ENCODE measurements at regions not wholly inside any gene's neighbourhood (a gene's known extent, or its start where the extent isn't known, plus 50 kb on each side); places are given as distances from the start of the nearest gene placed in this dataset.

DNA sequence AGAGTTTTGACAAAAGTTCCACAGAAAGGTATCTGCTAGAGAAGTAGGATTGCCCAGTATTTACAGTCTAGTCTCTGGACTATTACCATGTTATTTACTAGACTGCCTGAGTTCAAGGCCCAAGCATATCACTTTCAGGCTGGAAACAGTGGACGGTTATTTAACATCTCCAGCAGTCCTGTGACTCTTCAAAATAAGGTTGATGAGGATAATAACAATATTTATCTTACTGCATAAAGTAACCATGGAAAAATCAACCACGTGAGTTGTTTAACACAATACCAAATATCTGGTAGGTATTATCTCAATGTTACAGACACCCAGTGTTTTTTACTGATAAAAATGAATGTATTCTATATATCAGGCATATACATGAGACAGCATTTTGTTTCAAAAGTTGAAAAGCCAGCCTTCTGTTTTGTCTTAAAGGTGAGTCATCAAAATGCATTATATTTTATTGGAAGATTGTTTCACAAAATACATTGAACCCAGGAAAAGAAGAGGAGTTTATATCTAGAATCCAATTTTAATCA, 535.8 kb downstream of the TBL1XR1 start (continued):
- TF ChIP-seq, protein P1, sequence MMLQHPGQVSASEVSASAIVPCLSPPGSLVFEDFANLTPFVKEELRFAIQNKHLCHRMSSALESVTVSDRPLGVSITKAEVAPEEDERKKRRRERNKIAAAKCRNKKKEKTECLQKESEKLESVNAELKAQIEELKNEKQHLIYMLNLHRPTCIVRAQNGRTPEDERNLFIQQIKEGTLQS (IDR thresholded peaks at IDR 0.05): peak; percentile 95
- TF ChIP-seq, protein P1 (CRISPR knock-in tag; conservative IDR thresholded peaks at IDR 0.05): no peak
- TF ChIP-seq ZNF584 (CRISPR knock-in tag; IDR thresholded peaks at IDR 0.05; ENCODE audit: low read depth) (no peak), KLF10 (CRISPR knock-in tag; IDR thresholded peaks at IDR 0.05) (no peak), ZNF785 (CRISPR knock-in tag; IDR thresholded peaks at IDR 0.05) (no peak), IFI16 (CRISPR knock-in tag; IDR thresholded peaks at IDR 0.05) (no peak), ETV5 (CRISPR knock-in tag; IDR thresholded peaks at IDR 0.05; ENCODE audit: low read depth) (no peak), MBD2 (IDR thresholded peaks at IDR 0.05; ENCODE audit: borderline replicate concordance, low read depth) (0 out of 2 replicates have a peak, but pooled peaks have one; percentile 26), NONO (IDR thresholded peaks at IDR 0.05; ENCODE audit: low read depth in 2 of 2, low read length in 1 of 2) (no peak), ZKSCAN3 (CRISPR knock-in tag; IDR thresholded peaks at IDR 0.05) (no peak), NUFIP1 (IDR thresholded peaks at IDR 0.05; ENCODE audit: partially characterized antibody) (no peak), SMARCE1 (IDR thresholded peaks at IDR 0.05) (peak; percentile 93), KAT2B (IDR thresholded peaks at IDR 0.05; ENCODE audit: low read depth, low read length) (no peak), SP1 (CRISPR knock-in tag; IDR thresholded peaks at IDR 0.05) (no peak; the same call in 1 of the 2 replicates), ZNF282 (CRISPR knock-in tag; IDR thresholded peaks at IDR 0.05) (no peak), TCF3 (CRISPR knock-in tag; IDR thresholded peaks at IDR 0.05) (peak; percentile 94), ZNF24 (IDR thresholded peaks at IDR 0.05) (no peak), MCM3 (IDR thresholded peaks at IDR 0.05) (no peak), GATAD2B (IDR thresholded peaks at IDR 0.05; ENCODE audit: borderline replicate concordance) (0 out of 2 replicates have a peak, but pooled peaks have one; percentile 50), ZFX (CRISPR knock-in tag; IDR thresholded peaks at IDR 0.05) (peak; percentile 70)
- TF ChIP-seq, protein P2, sequence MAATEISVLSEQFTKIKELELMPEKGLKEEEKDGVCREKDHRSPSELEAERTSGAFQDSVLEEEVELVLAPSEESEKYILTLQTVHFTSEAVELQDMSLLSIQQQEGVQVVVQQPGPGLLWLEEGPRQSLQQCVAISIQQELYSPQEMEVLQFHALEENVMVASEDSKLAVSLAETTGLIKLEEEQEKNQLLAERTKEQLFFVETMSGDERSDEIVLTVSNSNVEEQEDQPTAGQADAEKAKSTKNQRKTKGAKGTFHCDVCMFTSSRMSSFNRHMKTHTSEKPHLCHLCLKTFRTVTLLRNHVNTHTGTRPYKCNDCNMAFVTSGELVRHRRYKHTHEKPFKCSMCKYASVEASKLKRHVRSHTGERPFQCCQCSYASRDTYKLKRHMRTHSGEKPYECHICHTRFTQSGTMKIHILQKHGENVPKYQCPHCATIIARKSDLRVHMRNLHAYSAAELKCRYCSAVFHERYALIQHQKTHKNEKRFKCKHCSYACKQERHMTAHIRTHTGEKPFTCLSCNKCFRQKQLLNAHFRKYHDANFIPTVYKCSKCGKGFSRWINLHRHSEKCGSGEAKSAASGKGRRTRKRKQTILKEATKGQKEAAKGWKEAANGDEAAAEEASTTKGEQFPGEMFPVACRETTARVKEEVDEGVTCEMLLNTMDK (IDR thresholded peaks at IDR 0.05; ENCODE audit: borderline replicate concordance, insufficient read depth, low read depth, low read length, poor library complexity, severe bottlenecking): no peak
- TF ChIP-seq, protein P3, sequence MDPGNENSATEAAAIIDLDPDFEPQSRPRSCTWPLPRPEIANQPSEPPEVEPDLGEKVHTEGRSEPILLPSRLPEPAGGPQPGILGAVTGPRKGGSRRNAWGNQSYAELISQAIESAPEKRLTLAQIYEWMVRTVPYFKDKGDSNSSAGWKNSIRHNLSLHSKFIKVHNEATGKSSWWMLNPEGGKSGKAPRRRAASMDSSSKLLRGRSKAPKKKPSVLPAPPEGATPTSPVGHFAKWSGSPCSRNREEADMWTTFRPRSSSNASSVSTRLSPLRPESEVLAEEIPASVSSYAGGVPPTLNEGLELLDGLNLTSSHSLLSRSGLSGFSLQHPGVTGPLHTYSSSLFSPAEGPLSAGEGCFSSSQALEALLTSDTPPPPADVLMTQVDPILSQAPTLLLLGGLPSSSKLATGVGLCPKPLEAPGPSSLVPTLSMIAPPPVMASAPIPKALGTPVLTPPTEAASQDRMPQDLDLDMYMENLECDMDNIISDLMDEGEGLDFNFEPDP (CRISPR knock-in tag; IDR thresholded peaks at IDR 0.05): no peak
- TF ChIP-seq, protein P4, sequence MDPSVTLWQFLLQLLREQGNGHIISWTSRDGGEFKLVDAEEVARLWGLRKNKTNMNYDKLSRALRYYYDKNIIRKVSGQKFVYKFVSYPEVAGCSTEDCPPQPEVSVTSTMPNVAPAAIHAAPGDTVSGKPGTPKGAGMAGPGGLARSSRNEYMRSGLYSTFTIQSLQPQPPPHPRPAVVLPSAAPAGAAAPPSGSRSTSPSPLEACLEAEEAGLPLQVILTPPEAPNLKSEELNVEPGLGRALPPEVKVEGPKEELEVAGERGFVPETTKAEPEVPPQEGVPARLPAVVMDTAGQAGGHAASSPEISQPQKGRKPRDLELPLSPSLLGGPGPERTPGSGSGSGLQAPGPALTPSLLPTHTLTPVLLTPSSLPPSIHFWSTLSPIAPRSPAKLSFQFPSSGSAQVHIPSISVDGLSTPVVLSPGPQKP (CRISPR knock-in tag; IDR thresholded peaks at IDR 0.05): no peak
- TF ChIP-seq, protein P5, sequence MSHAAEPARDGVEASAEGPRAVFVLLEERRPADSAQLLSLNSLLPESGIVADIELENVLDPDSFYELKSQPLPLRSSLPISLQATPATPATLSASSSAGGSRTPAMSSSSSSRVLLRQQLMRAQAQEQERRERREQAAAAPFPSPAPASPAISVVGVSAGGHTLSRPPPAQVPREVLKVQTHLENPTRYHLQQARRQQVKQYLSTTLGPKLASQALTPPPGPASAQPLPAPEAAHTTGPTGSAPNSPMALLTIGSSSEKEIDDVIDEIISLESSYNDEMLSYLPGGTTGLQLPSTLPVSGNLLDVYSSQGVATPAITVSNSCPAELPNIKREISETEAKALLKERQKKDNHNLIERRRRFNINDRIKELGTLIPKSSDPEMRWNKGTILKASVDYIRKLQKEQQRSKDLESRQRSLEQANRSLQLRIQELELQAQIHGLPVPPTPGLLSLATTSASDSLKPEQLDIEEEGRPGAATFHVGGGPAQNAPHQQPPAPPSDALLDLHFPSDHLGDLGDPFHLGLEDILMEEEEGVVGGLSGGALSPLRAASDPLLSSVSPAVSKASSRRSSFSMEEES (CRISPR knock-in tag; IDR thresholded peaks at IDR 0.05): peak; percentile 77

Data from K562 (cell line).